ENCODE measurements at regions not wholly inside any gene's neighbourhood (a gene's known extent, or its start where the extent isn't known, plus 50 kb on each side); places are given as distances from the start of the nearest gene placed in this dataset.

DNA sequence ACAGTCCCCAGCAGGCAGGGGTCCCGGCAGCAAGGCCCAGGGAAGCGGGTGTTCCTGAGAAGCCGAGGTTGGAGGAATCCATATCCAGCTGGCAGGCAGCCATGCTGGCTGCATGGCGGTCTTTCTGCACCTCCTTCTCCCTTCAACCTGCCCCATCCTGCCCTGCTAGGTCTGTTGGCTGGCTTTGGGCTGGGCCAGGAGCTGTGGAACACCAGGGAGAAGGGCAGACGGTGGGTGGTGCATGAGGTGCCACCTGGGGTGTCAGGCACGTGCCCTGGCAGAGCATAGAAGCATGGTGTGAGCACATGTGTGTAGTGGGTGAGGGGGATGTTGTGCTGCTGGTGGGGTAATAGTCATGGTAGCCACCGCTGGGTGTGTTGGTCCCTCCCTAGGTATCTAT lies 150.1 kb downstream of the PJA1 start:
- FAIRE-seq = no peak
- H3K36me3 ChIP-seq (ENCODE audit: control insufficient read depth in 2 of 3, insufficient read depth in 3 of 3, low read length in 3 of 3) = no peaks in the 10 kb centered on the region
- H3K4me1 ChIP-seq (ENCODE audit: control insufficient read depth in 2 of 3, insufficient read depth in 2 of 3, low read depth in 1 of 3, low read length in 3 of 3) = peaks cover 0 to 11% (median 5%) of the 10 kb centered on the region in 3 donors
- no peak overlapping the region for H3K4me3 ChIP-seq (ENCODE audit: low read length in 3 of 3)
- H3K9ac ChIP-seq (ENCODE audit: low read length in 3 of 3) = no peak overlapping the region
- intact Hi-C loops (cut with DNase I) = no loop called here
- no peaks in the 10 kb centered on the region for H3K9me3 ChIP-seq (ENCODE audit: control insufficient read depth in 2 of 3, insufficient read depth in 1 of 3, low read length in 3 of 3)
- H3K27me3 ChIP-seq (ENCODE audit: control insufficient read depth, insufficient read depth, low read length) = no peaks in the 10 kb centered on the region
- TF ChIP-seq, protein P1, sequence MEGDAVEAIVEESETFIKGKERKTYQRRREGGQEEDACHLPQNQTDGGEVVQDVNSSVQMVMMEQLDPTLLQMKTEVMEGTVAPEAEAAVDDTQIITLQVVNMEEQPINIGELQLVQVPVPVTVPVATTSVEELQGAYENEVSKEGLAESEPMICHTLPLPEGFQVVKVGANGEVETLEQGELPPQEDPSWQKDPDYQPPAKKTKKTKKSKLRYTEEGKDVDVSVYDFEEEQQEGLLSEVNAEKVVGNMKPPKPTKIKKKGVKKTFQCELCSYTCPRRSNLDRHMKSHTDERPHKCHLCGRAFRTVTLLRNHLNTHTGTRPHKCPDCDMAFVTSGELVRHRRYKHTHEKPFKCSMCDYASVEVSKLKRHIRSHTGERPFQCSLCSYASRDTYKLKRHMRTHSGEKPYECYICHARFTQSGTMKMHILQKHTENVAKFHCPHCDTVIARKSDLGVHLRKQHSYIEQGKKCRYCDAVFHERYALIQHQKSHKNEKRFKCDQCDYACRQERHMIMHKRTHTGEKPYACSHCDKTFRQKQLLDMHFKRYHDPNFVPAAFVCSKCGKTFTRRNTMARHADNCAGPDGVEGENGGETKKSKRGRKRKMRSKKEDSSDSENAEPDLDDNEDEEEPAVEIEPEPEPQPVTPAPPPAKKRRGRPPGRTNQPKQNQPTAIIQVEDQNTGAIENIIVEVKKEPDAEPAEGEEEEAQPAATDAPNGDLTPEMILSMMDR (IDR thresholded peaks at IDR 0.05; ENCODE audit: borderline replicate concordance, extremely low read depth, insufficient read depth) = no peak
- H3K27ac ChIP-seq (ENCODE audit: low read depth in 2 of 2, low read length in 2 of 2) = no peak overlapping the region
- no peak for DNase-seq

DNA sequence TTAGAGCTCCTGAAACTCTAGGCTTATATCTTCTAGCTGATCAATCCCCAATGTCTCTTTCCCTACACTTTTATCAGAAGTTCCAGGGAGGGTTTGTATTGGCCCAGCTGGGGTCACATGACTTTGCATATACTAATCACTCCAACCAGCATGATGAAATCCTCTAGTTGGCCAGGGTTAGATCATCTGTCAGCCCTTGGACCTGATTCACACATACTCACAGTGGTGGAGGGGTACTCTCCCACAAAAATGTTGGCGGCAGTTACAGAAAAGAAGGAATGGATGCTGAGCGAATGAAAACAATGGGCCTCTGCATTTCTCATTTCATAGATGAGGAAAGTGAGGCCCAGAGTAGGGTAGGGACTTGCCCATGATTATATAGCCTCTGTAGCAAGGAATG lies 151.1 kb downstream of the PJA1 start:
- DNase-seq = no peak
- Histone ChIP-seq H3K9me3 (ENCODE audit: control insufficient read depth in 2 of 3, insufficient read depth in 1 of 3, low read length in 3 of 3) (no peaks in the 10 kb centered on the region), H3K4me3 (ENCODE audit: low read length in 3 of 3) (no peak overlapping the region), H3K4me1 (ENCODE audit: control insufficient read depth in 2 of 3, insufficient read depth in 2 of 3, low read depth in 1 of 3, low read length in 3 of 3) (peaks cover 0 to 9% (median 5%) of the 10 kb centered on the region in 3 donors), H3K36me3 (ENCODE audit: control insufficient read depth in 2 of 3, insufficient read depth in 3 of 3, low read length in 3 of 3) (no peaks in the 10 kb centered on the region), H3K27me3 (ENCODE audit: control insufficient read depth, insufficient read depth, low read length) (no peaks in the 10 kb centered on the region), H3K27ac (ENCODE audit: low read depth in 2 of 2, low read length in 2 of 2) (no peak overlapping the region), H3K9ac (ENCODE audit: low read length in 3 of 3) (no peak overlapping the region)
- TF ChIP-seq, protein P1 (IDR thresholded peaks at IDR 0.05; ENCODE audit: borderline replicate concordance, extremely low read depth, insufficient read depth) = no peak
- FAIRE-seq = no peak
- intact Hi-C loops (cut with DNase I) = no loop called here

DNA sequence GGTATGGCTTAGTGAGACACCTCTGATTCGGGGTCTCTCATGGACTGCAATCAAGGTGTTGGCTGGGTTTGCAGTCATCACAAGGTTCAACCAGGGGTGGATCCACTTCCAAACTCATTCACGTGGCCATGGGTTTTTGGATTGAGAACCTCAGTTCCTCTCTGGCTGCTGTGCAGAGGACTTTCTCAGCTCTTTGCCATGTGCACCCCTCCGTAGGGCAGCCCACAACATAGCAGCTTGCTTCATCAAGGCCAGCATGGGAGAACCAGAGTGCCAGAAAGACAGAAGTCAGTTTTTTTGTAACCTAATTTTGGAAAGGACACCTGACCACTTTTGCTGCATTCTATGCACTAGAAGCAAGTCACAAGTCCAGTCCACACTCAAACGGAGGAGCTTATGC lies 154.9 kb downstream of the PJA1 start:
- no peaks in the 10 kb centered on the region for H3K27me3 ChIP-seq (ENCODE audit: control insufficient read depth, insufficient read depth, low read length)
- H3K36me3 ChIP-seq (ENCODE audit: control insufficient read depth in 2 of 3, insufficient read depth in 3 of 3, low read length in 3 of 3) = no peaks in the 10 kb centered on the region
- DNase-seq (no peak), FAIRE-seq (no peak)
- H3K4me1 ChIP-seq (ENCODE audit: control insufficient read depth in 2 of 3, insufficient read depth in 2 of 3, low read depth in 1 of 3, low read length in 3 of 3) = no peaks in the 10 kb centered on the region
- H3K27ac ChIP-seq (ENCODE audit: low read depth in 2 of 2, low read length in 2 of 2) = no peak overlapping the region
- no peak overlapping the region for H3K9ac ChIP-seq (ENCODE audit: low read length in 3 of 3)
- intact Hi-C loops (cut with DNase I) = no loop called here
- H3K9me3 ChIP-seq (ENCODE audit: control insufficient read depth in 2 of 3, insufficient read depth in 1 of 3, low read length in 3 of 3) = no peaks in the 10 kb centered on the region
- H3K4me3 ChIP-seq (ENCODE audit: low read length in 3 of 3) = no peak overlapping the region
- TF ChIP-seq, protein P1 (IDR thresholded peaks at IDR 0.05; ENCODE audit: borderline replicate concordance, extremely low read depth, insufficient read depth) = no peak

DNA sequence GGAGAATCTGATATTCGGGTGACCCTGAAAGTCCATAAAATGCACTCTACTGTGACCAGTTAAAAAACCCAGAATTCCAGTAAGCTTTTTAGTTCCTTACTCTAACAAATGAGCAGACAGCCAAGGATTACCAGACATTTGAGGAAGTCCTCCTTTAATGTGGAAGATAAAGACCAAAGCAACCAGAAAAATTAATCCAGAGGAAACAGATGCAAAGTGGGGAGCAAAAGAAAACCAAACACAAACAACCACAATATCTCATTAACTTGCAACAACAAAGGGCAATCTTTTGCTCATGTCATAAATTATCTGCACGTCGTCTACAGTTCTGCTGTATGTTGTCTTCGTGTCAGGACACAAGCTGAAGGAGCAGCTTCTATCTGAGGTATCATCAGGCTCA lies 164.4 kb downstream of the PJA1 start:
- DNase-seq (peak in 3 of 5 donors; percentile 11 to 49 (median 42)), FAIRE-seq (no peak)
- Histone ChIP-seq H3K27me3 (ENCODE audit: control insufficient read depth, insufficient read depth, low read length) (no peaks in the 10 kb centered on the region), H3K4me1 (ENCODE audit: control insufficient read depth in 2 of 3, insufficient read depth in 2 of 3, low read depth in 1 of 3, low read length in 3 of 3) (peaks cover 0 to 11% (median 0%) of the 10 kb centered on the region in 3 donors), H3K36me3 (ENCODE audit: control insufficient read depth in 2 of 3, insufficient read depth in 3 of 3, low read length in 3 of 3) (no peaks in the 10 kb centered on the region), H3K9ac (ENCODE audit: low read length in 3 of 3) (no peak overlapping the region), H3K27ac (ENCODE audit: low read depth in 2 of 2, low read length in 2 of 2) (no peak overlapping the region), H3K9me3 (ENCODE audit: control insufficient read depth in 2 of 3, insufficient read depth in 1 of 3, low read length in 3 of 3) (no peaks in the 10 kb centered on the region), H3K4me3 (ENCODE audit: low read length in 3 of 3) (no peak overlapping the region)
- intact Hi-C loops (cut with DNase I) = no loop called here
- TF ChIP-seq, protein P1 (IDR thresholded peaks at IDR 0.05; ENCODE audit: borderline replicate concordance, extremely low read depth, insufficient read depth) = no peak
